A549 (cell line): ENCODE measurements at regions not wholly inside any gene's neighbourhood (a gene's known extent, or its start where the extent isn't known, plus 50 kb on each side); places are given as distances from the start of the nearest gene placed in this dataset.
A peak's percentile ranks its signal among the peaks of the same experiment; 100 is the strongest.

Experiments
- ATAC-seq, 2 experiments: fragments of 200-7000 bp in 1 of 2; fragments of >200 bp in 1 of 2; cut with Nextera tagmentation in 1 of 2; cut with Tn5 transposase in 1 of 2; 3 replicates each; pipeline versions ENCODE4 v1.8.0 to v1.9.1; 2018 to 2020; ENCODE audit warnings: mild to moderate bottlenecking in 1 of 2, moderate library complexity in 1 of 2
- CTCF ChIA-PET: fragments of 300-600 bp; sonication (Branson Sonifier 250); formaldehyde crosslinking; extraction: SDS; loops from one replicate; lab custom pipeline; 2021; ENCODE audit warnings: antibody characterized with exemption, inconsistent platforms; lab: Yijun Ruan, JAX
- POLR2A ChIA-PET: fragments of 350-600 bp; formaldehyde crosslinking; extraction: SDS; loops from one replicate; lab custom pipeline; 2021; ENCODE audit warnings: antibody characterized with exemption, inconsistent platforms; lab: Yijun Ruan, JAX
- DNase-seq, 2 experiments: peaks; one replicate each; pipeline versions ENCODE4 v3.0.0 to v3.0.0-alpha.2; 2011 to 2016; ENCODE audit warnings: low read depth in 1 of 2, low spot score in 1 of 2
- FAIRE-seq: peaks from 2 replicates; lab custom pipeline; 2011; peaks lifted over from hg19 to GRCh38; lab: Jason Lieb, UNC
- H3K27ac ChIP-seq, 2 experiments: fragments of >200 bp; sonication (Bioruptor Twin); formaldehyde crosslinking; 3 replicates each; pipeline ENCODE4 v1.5.1; 2016 to 2017
- H3K4me1 ChIP-seq: fragments of >200 bp; sonication (Bioruptor Twin); formaldehyde crosslinking; 3 replicates; pipeline ENCODE4 v1.6.1; 2016
- H3K4me2 ChIP-seq: fragments of >200 bp; sonication (Bioruptor Twin); formaldehyde crosslinking; 3 replicates; pipeline ENCODE4 v1.6.1; 2016
- H3K4me3 ChIP-seq: fragments of >200 bp; sonication (Bioruptor Twin); formaldehyde crosslinking; 3 replicates; pipeline ENCODE4 v1.5.1; 2016
- H3K9me3 ChIP-seq: fragments of >200 bp; sonication (Bioruptor Twin); formaldehyde crosslinking; 3 replicates; pipeline ENCODE4 v1.6.1; 2016
- BCL3 ChIP-seq: fragments of >200 bp; sonication (Bioruptor Twin); formaldehyde crosslinking; IDR thresholded peaks from 3 replicates; pipeline ENCODE4 v1.6.1; 2016
- CBX2 ChIP-seq: fragments of 200-600 bp; sonication (generic); IDR thresholded peaks from 2 replicates; pipeline ENCODE4 v1.6.1; 2016; ENCODE audit warnings: low read depth, mild to moderate bottlenecking, borderline replicate concordance
- CBX8 ChIP-seq: fragments of 200-600 bp; sonication (generic); IDR thresholded peaks from 2 replicates; pipeline ENCODE4 v1.6.1; 2016
- CHD2 ChIP-seq: fragments of 150-350 bp; IDR thresholded peaks from 2 replicates; pipeline ENCODE4 v1.6.1; 2014; ENCODE audit warnings: low read length; ENCODE audit not compliant: partially characterized antibody
- EHF ChIP-seq: fragments of 250-450 bp; sonication (Bioruptor Pico); IDR thresholded peaks from 2 replicates; pipeline ENCODE4 v1.5.0; 2020; ENCODE audit warnings: mild to moderate bottlenecking
- EHMT2 ChIP-seq: fragments of 200-600 bp; sonication (generic); IDR thresholded peaks from 2 replicates; pipeline ENCODE4 v1.6.1; 2016; ENCODE audit warnings: antibody characterized with exemption, low read depth, mild to moderate bottlenecking, moderate library complexity
- ELK1 ChIP-seq: fragments of 150-350 bp; IDR thresholded peaks from 2 replicates; pipeline ENCODE4 v1.6.1; 2014; ENCODE audit warnings: low read depth, mild to moderate bottlenecking, low read length
- HMGXB4 ChIP-seq: fragments of 250-450 bp; sonication (Bioruptor Pico); IDR thresholded peaks from 2 replicates; pipeline ENCODE4 v1.5.0; 2021; ENCODE audit warnings: mild to moderate bottlenecking, moderate library complexity, borderline replicate concordance
- HOXB13 ChIP-seq: fragments of 250-450 bp; sonication (Bioruptor Pico); IDR thresholded peaks from 2 replicates; pipeline ENCODE4 v1.5.0; 2020; ENCODE audit warnings: low read depth, mild to moderate bottlenecking, moderate library complexity
- JUN ChIP-seq, 2 experiments: fragments of >200 bp; sonication (Bioruptor Twin); formaldehyde crosslinking; IDR thresholded peaks; 2 replicates in 1 of 2; 3 replicates in 1 of 2; pipeline ENCODE4 v1.6.1; 2016 to 2017
- JUNB ChIP-seq: fragments of >200 bp; sonication (Bioruptor Twin); formaldehyde crosslinking; IDR thresholded peaks from 2 replicates; pipeline ENCODE4 v1.6.1; 2016
- KDM1A ChIP-seq: fragments of 200-600 bp; sonication (generic); IDR thresholded peaks from 2 replicates; pipeline ENCODE4 v1.6.1; 2016; ENCODE audit warnings: low read depth, mild to moderate bottlenecking
- KDM5A ChIP-seq: fragments of 200-600 bp; sonication (generic); IDR thresholded peaks from 2 replicates; pipeline ENCODE4 v1.6.1; 2016; ENCODE audit warnings: antibody characterized with exemption, mild to moderate bottlenecking
- MAFK ChIP-seq: fragments of 450-650 bp; IDR thresholded peaks from 2 replicates; pipeline ENCODE4 v1.6.1; 2014; ENCODE audit not compliant: partially characterized antibody
- NR3C1 ChIP-seq: fragments of >200 bp; sonication (Bioruptor Twin); formaldehyde crosslinking; IDR thresholded peaks from 3 replicates; pipeline ENCODE4 v1.6.1; 2017
- POLR2A ChIP-seq: IDR thresholded peaks from 2 replicates; pipeline ENCODE4 v1.6.1; 2012; ENCODE audit warnings: mild to moderate bottlenecking, low read length
- RAD21 ChIP-seq, 2 experiments: fragments of >200 bp in 1 of 2; sonication (Bioruptor Twin) in 1 of 2; formaldehyde crosslinking in 1 of 2; IDR thresholded peaks in 1 of 2; conservative IDR thresholded peaks in 1 of 2; 2 replicates in 1 of 2; 3 replicates in 1 of 2; pipeline ENCODE4 v1.6.1; 2012 to 2018; ENCODE audit warnings: inconsistent platforms in 1 of 2
- RARB ChIP-seq: fragments of 250-450 bp; sonication (Bioruptor Pico); IDR thresholded peaks from 2 replicates; pipeline ENCODE4 v1.8.0; 2021; ENCODE audit warnings: mild to moderate bottlenecking, moderate library complexity
- REST ChIP-seq: fragments of 200-600 bp; sonication (generic); IDR thresholded peaks from 2 replicates; pipeline ENCODE4 v1.6.1; 2016; ENCODE audit warnings: antibody characterized with exemption, mild to moderate bottlenecking, moderate library complexity
- RFX5 ChIP-seq: fragments of 450-650 bp; IDR thresholded peaks from 2 replicates; pipeline ENCODE4 v1.7.1; 2014; ENCODE audit warnings: antibody characterized with exemption, mild to moderate bottlenecking, moderate library complexity
- SMC3 ChIP-seq: fragments of >200 bp; sonication (Bioruptor Twin); formaldehyde crosslinking; IDR thresholded peaks from 3 replicates; pipeline ENCODE4 v1.6.1; 2018; ENCODE audit warnings: inconsistent platforms
- TFCP2L1 ChIP-seq: fragments of 250-450 bp; sonication (Bioruptor Pico); IDR thresholded peaks from 2 replicates; pipeline ENCODE4 v1.5.0; 2021; ENCODE audit warnings: mild to moderate bottlenecking
- ZNF302 ChIP-seq: fragments of 250-450 bp; sonication (Bioruptor Pico); IDR thresholded peaks from 2 replicates; pipeline ENCODE4 v1.9.0; 2021; ENCODE audit warnings: inconsistent platforms, mild to moderate bottlenecking, moderate library complexity
- whole genome bisulfite sequencing: methylation state at CpG from one replicate; pipeline ENCODE4 v1.1.6; 2017; ENCODE audit errors: missing lambda C conversion rate; 5-methylcytosine and 5-hydroxymethylcytosine counted together

- Histone ChIP-seq H3K4me3 (no peak overlapping the region), H3K27ac (no peak overlapping the region), H3K4me1 (peaks cover 10% of the 10 kb centered on the region; the same call in 2 of the 3 replicates), H3K9me3 (no peaks in the 10 kb centered on the region; the same call in 2 of the 3 replicates)
- CTCF ChIA-PET, result no interaction called here
- no peak for DNase-seq
- POLR2A ChIA-PET, result no interaction called here
- FAIRE-seq, result no peak
- no peak for TF ChIP-seq SMC3
- TF ChIP-seq CHD2, result no peak
- 0 out of 2 replicates have a peak, but pooled peaks have one; percentile 13 for TF ChIP-seq POLR2A
- no peak for TF ChIP-seq CBX8
- no peak for TF ChIP-seq KDM1A
- TF ChIP-seq BCL3, result no peak
- TF ChIP-seq ZNF302, result no peak
- TF ChIP-seq, all 56 proteins: peak for 1
- ATAC-seq, result no peak
- whole genome bisulfite sequencing, result 40% methylated on average over 4 of the region's 4 CpGs
- H3K4me2 ChIP-seq, result no peak overlapping the region
These were observed 331.8 kb upstream of the PLD5 start for GRCh38 chr1:242856289-242856688.

GRCh38 chr1:242854466-242854865 is 330.0 kb upstream of the PLD5 start:
- 67% methylated on average over 3 of the region's 3 CpGs for whole genome bisulfite sequencing
- Histone ChIP-seq H3K27ac (no peak overlapping the region), H3K4me3 (no peak overlapping the region), H3K4me2 (peak overlapping the region; percentile 36; the same call in 1 of the 3 replicates), H3K4me1 (peaks cover 10% of the 10 kb centered on the region; the same call in 2 of the 3 replicates), H3K9me3 (no peaks in the 10 kb centered on the region; the same call in 2 of the 3 replicates)
- CTCF ChIA-PET, result no interaction called here
- no peak for ATAC-seq
- DNase-seq, result no peak
- POLR2A ChIA-PET, result no interaction called here
- TF ChIP-seq NR3C1 (no peak), RARB (CRISPR knock-in tag) (no peak), JUNB (no peak), JUN (IDR thresholded peaks at IDR 0.05) (no peak), HMGXB4 (CRISPR knock-in tag) (no peak), ELK1 (no peak), RAD21 (conservative IDR thresholded peaks at IDR 0.05 in 1 of 2, IDR thresholded peaks at IDR 0.05 in 1 of 2) (no peak), ZNF302 (no peak), KDM5A (no peak), KDM1A (no peak), EHF (CRISPR knock-in tag) (no peak), CBX2 (no peak), CHD2 (no peak), RFX5 (no peak), TFCP2L1 (CRISPR knock-in tag) (no peak), MAFK (no peak)
- FAIRE-seq, result no peak

- no peaks in the 10 kb centered on the region; the same call in 2 of the 3 replicates for H3K9me3 ChIP-seq
- TF ChIP-seq HOXB13 (no peak), REST (peak; percentile 98), EHMT2 (peak; percentile 97)
- ATAC-seq (no peak), FAIRE-seq (no peak), DNase-seq (peak in 1 of 2 experiments; percentile 16)
- no peak overlapping the region for H3K27ac ChIP-seq
- H3K4me2 ChIP-seq, result no peak overlapping the region
- H3K4me3 ChIP-seq, result no peak overlapping the region
- H3K4me1 ChIP-seq, result no peaks in the 10 kb centered on the region
- 17% methylated on average over 3 of the region's 3 CpGs for WGBS
- CTCF ChIA-PET, result interaction anchor here (1.3 kb wide), 1 partner anchor 11 kb away, joined by 3 read pairs; no protein-coding TSS in a partner anchor
- POLR2A ChIA-PET, result no interaction called here
These were observed 323.0 kb upstream of the PLD5 start for GRCh38 chr1:242847390-242847993.
